OCI-LY7 (cell line): ENCODE measurements at regions not wholly inside any gene's neighbourhood (a gene's known extent, or its start where the extent isn't known, plus 50 kb on each side); places are given as distances from the start of the nearest gene placed in this dataset.

Source experiments
- BruUV-seq: library from RNA; stranded (reverse); fragments of 400-500 nt; replicated peaks from 2 replicates; lab custom pipeline; 2021; lab: Mats Ljungman, UMichigan
- CTCF ChIA-PET: fragments of 300-600 bp; sonication (Branson Sonifier 250); formaldehyde crosslinking; loops from one replicate; lab custom pipeline; 2022; ENCODE audit warnings: antibody characterized with exemption; ENCODE audit not compliant: unreplicated experiment; lab: Charles Lee
- POLR2A ChIA-PET: fragments of 300-600 bp; sonication (Branson Sonifier 250); formaldehyde crosslinking; loops from one replicate; lab custom pipeline; 2022; ENCODE audit warnings: antibody characterized with exemption; lab: Charles Lee
- DNase-seq: peaks from one replicate; pipeline ENCODE4 v3.0.0-alpha.2; 2015; ENCODE audit warnings: low spot score
- H2AFZ ChIP-seq: fragments of 200-600 bp; sonication (generic), shearing (Covaris generic); 2 replicates; pipeline ENCODE4 v1.6.1; 2014; ENCODE audit warnings: mild to moderate bottlenecking, antibody characterized with exemption, low read length, moderate library complexity
- H3K27ac ChIP-seq: fragments of 200-600 bp; sonication (generic); 2 replicates; pipeline ENCODE4 v1.5.1; 2014; ENCODE audit warnings: mixed run types, low read depth, mild to moderate bottlenecking, moderate library complexity, low read length, inconsistent platforms; ENCODE audit not compliant: poor library complexity, severe bottlenecking
- H3K36me3 ChIP-seq: fragments of 200-600 bp; sonication (generic); 2 replicates; pipeline ENCODE4 v1.6.1; 2014; ENCODE audit warnings: mild to moderate bottlenecking, antibody characterized with exemption, low read length, moderate library complexity, mixed read lengths; ENCODE audit not compliant: insufficient read depth
- H3K4me1 ChIP-seq: fragments of 200-600 bp; sonication (generic); 2 replicates; pipeline ENCODE4 v1.5.1; 2014; ENCODE audit warnings: mild to moderate bottlenecking, low read length; ENCODE audit not compliant: insufficient read depth, poor library complexity, severe bottlenecking
- H3K4me2 ChIP-seq: fragments of 200-600 bp; sonication (generic); 2 replicates; pipeline ENCODE4 v1.6.1; 2014; ENCODE audit warnings: mild to moderate bottlenecking, low read length
- H3K4me3 ChIP-seq: fragments of 200-600 bp; sonication (generic); 2 replicates; pipeline ENCODE4 v1.5.1; 2014; ENCODE audit warnings: mild to moderate bottlenecking, low read depth, low read length; ENCODE audit not compliant: poor library complexity, severe bottlenecking
- H3K79me2 ChIP-seq: fragments of 200-600 bp; sonication (generic); 2 replicates; pipeline ENCODE4 v1.6.1; 2016; ENCODE audit warnings: low read depth, mild to moderate bottlenecking, low read length, moderate library complexity, mixed read lengths; ENCODE audit not compliant: insufficient read depth
- H3K9me2 ChIP-seq: fragments of 200-600 bp; sonication (generic); 2 replicates; pipeline ENCODE4 v1.6.1; 2016; ENCODE audit warnings: mild to moderate bottlenecking, low read length, mixed read lengths; ENCODE audit not compliant: insufficient read depth
- H3K9me3 ChIP-seq: fragments of 200-600 bp; sonication (generic); 2 replicates; pipeline ENCODE4 v1.6.1; 2014; ENCODE audit warnings: mild to moderate bottlenecking, mixed run types, low read length, mixed read lengths
- H4K20me1 ChIP-seq: fragments of 200-600 bp; sonication (generic); 2 replicates; pipeline ENCODE4 v1.6.1; 2014; ENCODE audit warnings: mild to moderate bottlenecking, antibody characterized with exemption, low read length, moderate library complexity, mixed read lengths; ENCODE audit not compliant: insufficient read depth
- EZH2phosphoT487 ChIP-seq: fragments of 200-600 bp; sonication (generic); IDR thresholded peaks from 2 replicates; pipeline ENCODE4 v1.6.1; 2018; ENCODE audit warnings: low read depth, borderline replicate concordance, mild to moderate bottlenecking, mixed run types, antibody characterized with exemption, low read length, moderate library complexity, mixed read lengths
- intact Hi-C: fragments of 100-400 bp; cut with micrococcal nuclease; formaldehyde crosslinking; loops from one replicate; pipeline ENCODE4 v1.10.0; 2022; ENCODE audit not compliant: unreplicated experiment
- TF ChIP-seq, protein P1 (sequence below): fragments of 200-600 bp; sonication (generic); conservative IDR thresholded peaks from 2 replicates; pipeline ENCODE4 v1.5.1; 2014; ENCODE audit warnings: mild to moderate bottlenecking, antibody characterized with exemption, low read length, moderate library complexity, mixed read lengths

DNA sequence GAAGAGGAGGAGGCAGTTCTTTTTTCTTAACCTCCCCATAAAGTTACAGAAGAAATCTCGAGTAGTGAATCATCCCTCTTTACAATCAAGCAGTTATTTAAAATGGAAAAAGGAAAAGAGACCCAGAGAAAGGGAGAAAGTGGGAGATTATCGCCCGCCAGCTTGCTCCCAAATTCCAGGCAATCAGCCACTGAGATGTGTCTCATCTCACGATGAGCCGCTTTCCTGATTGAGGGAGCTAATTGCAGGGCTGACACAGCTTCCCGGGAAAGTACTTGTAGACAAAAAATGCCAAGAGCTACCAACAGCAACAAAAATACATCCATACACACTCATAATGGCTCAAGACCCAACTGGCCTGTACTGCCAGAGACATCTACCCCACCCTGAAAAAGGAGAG is 191.6 kb upstream of the ZC3H12A start:
- no peak overlapping the region for H3K4me3 ChIP-seq
- POLR2A ChIA-PET, result interaction anchor here (0.5 kb wide), 1 partner anchor 68 kb away, joined by 4 read pairs; no protein-coding TSS in a partner anchor
- H3K9me2 ChIP-seq, result no peaks in the 10 kb centered on the region
- BruUV-seq, result no TSS peak
- peaks cover 1% of the 10 kb centered on the region for H3K4me1 ChIP-seq
- H3K4me2 ChIP-seq, result no peak overlapping the region
- intact Hi-C loops, result loop anchor here (10.0 kb wide), 1 partner anchor 398 kb away; no protein-coding TSS in a partner anchor
- DNase-seq, result no peak
- TF ChIP-seq EZH2phosphoT487, result no peak
- TF ChIP-seq, protein P1, sequence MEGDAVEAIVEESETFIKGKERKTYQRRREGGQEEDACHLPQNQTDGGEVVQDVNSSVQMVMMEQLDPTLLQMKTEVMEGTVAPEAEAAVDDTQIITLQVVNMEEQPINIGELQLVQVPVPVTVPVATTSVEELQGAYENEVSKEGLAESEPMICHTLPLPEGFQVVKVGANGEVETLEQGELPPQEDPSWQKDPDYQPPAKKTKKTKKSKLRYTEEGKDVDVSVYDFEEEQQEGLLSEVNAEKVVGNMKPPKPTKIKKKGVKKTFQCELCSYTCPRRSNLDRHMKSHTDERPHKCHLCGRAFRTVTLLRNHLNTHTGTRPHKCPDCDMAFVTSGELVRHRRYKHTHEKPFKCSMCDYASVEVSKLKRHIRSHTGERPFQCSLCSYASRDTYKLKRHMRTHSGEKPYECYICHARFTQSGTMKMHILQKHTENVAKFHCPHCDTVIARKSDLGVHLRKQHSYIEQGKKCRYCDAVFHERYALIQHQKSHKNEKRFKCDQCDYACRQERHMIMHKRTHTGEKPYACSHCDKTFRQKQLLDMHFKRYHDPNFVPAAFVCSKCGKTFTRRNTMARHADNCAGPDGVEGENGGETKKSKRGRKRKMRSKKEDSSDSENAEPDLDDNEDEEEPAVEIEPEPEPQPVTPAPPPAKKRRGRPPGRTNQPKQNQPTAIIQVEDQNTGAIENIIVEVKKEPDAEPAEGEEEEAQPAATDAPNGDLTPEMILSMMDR, result no peak
- no peaks in the 10 kb centered on the region; the same call in 1 of the 2 replicates for H3K36me3 ChIP-seq
- H2AFZ ChIP-seq, result no peak overlapping the region
- no peaks in the 10 kb centered on the region for H3K79me2 ChIP-seq
- no peaks in the 10 kb centered on the region for H4K20me1 ChIP-seq
- CTCF ChIA-PET, result no interaction called here
- H3K9me3 ChIP-seq, result peaks cover 30% of the 10 kb centered on the region
- no peak overlapping the region for H3K27ac ChIP-seq

DNA sequence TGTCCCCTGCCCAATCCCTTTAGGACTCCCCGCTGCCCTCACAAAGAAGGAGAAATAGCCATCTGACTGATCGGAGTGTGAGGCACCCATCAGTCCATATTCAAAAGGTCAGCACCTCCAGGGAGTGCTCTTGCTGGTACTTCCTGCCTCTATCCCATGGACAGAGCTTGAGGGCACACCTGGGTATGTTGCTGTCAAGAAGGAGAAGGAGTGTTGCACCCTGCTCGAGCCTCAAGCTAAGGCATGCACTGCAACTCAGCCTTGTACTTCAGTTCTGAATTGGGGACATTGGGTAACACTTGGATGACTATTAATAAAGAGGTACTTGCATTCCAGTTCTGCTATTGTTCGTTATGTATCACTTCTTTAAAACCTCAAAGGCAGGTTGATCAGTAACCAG is 190.3 kb upstream of the ZC3H12A start:
- TF ChIP-seq, protein P1, result no peak
- no peak for TF ChIP-seq EZH2phosphoT487
- no TSS peak for BruUV-seq
- Histone ChIP-seq H3K4me1 (peaks cover 14% of the 10 kb centered on the region), H3K36me3 (no peaks in the 10 kb centered on the region; the same call in 1 of the 2 replicates), H2AFZ (no peak overlapping the region), H3K4me3 (no peak overlapping the region), H3K9me3 (peaks cover 35% of the 10 kb centered on the region), H3K79me2 (no peaks in the 10 kb centered on the region), H3K9me2 (no peaks in the 10 kb centered on the region), H3K27ac (no peak overlapping the region), H4K20me1 (no peaks in the 10 kb centered on the region), H3K4me2 (no peak overlapping the region)
- intact Hi-C loops, result loop anchor here (10.0 kb wide), 1 partner anchor 399 kb away; no protein-coding TSS in a partner anchor
- CTCF ChIA-PET, result no interaction called here
- DNase-seq, result no peak
- POLR2A ChIA-PET, result no interaction called here

DNA sequence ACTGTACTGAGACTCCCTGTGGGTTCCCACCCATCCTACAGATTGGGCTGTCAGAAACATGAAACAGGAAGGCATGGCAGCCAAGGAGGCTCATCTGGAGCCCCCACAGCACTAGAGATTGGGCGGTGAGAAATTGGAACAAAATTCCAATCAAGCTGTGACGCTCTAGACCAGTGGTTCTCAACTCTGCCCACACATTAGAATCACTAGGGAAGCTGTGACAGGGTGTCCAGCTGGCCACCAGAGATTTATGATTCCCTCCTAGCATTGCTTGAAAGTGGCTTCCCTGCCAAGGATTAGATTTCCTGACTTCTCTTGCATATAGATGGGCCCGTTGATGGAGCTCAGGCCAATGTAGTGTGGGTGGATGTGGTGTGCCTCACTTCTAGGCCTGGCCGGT is 187.5 kb upstream of the ZC3H12A start:
- no peak for DNase-seq
- TF ChIP-seq, protein P1, result no peak
- TF ChIP-seq EZH2phosphoT487, result no peak
- Histone ChIP-seq H3K4me2 (no peak overlapping the region), H4K20me1 (no peaks in the 10 kb centered on the region), H3K4me3 (no peak overlapping the region), H3K79me2 (no peaks in the 10 kb centered on the region), H3K9me3 (peaks cover 22% of the 10 kb centered on the region), H3K36me3 (no peaks in the 10 kb centered on the region; the same call in 1 of the 2 replicates), H3K4me1 (peaks cover 41% of the 10 kb centered on the region), H3K27ac (no peak overlapping the region), H3K9me2 (no peaks in the 10 kb centered on the region), H2AFZ (no peak overlapping the region)
- CTCF ChIA-PET, result no interaction called here
- intact Hi-C loops, result loop anchor here (10.0 kb wide), 1 partner anchor 402 kb away; no protein-coding TSS in a partner anchor
- POLR2A ChIA-PET, result interaction anchor here (0.7 kb wide), 1 partner anchor 320 kb away, joined by 3 read pairs; no protein-coding TSS in a partner anchor
- BruUV-seq, result no TSS peak
